Neural progenitor cell (in vitro differentiated cells): ENCODE measurements at regions not wholly inside any gene's neighbourhood (a gene's known extent, or its start where the extent isn't known, plus 50 kb on each side); places are given as distances from the start of the nearest gene placed in this dataset.

Experiments used
- DNase-seq: peaks from one replicate; pipeline ENCODE4 v3.0.0-alpha.2; 2016; ENCODE audit warnings: low spot score
- H2AFZ ChIP-seq: fragments of 200-600 bp; sonication (generic); replicated peaks from 2 replicates; pipeline ENCODE4 v1.6.1; 2016; ENCODE audit warnings: antibody characterized with exemption
- H3F3A ChIP-seq: fragments of 200-600 bp; sonication (generic); 2 replicates; pipeline ENCODE4 v1.6.1; 2016; ENCODE audit warnings: antibody characterized with exemption, low read depth
- H3K27ac ChIP-seq: fragments of 200-600 bp; sonication (generic); 2 replicates; pipeline ENCODE4 v1.5.1; 2016; ENCODE audit warnings: mild to moderate bottlenecking
- H3K27me3 ChIP-seq: fragments of 200-600 bp; sonication (generic); 2 replicates; pipeline ENCODE4 v1.6.1; 2016; ENCODE audit warnings: mild to moderate bottlenecking, moderate library complexity
- H3K36me3 ChIP-seq: fragments of 200-600 bp; sonication (generic); 2 replicates; pipeline ENCODE4 v1.5.1; 2016
- H3K4me1 ChIP-seq: fragments of 200-600 bp; sonication (generic); 2 replicates; pipeline ENCODE4 v1.6.1; 2016; ENCODE audit warnings: mixed run types
- H3K4me2 ChIP-seq: fragments of 200-600 bp; sonication (generic); 2 replicates; pipeline ENCODE4 v1.6.1; 2016
- H3K4me3 ChIP-seq: fragments of 200-600 bp; sonication (generic); 2 replicates; pipeline ENCODE4 v1.5.1; 2016
- H3K79me2 ChIP-seq: fragments of 200-600 bp; sonication (generic); 2 replicates; pipeline ENCODE4 v1.6.1; 2016; ENCODE audit warnings: low read depth
- H3K9ac ChIP-seq: fragments of 200-600 bp; sonication (generic); 2 replicates; pipeline ENCODE4 v1.6.1; 2016
- H3K9me3 ChIP-seq: fragments of 200-600 bp; sonication (generic); 2 replicates; pipeline ENCODE4 v1.5.1; 2016; ENCODE audit warnings: low read depth
- H4K20me1 ChIP-seq: fragments of 200-600 bp; sonication (generic); 2 replicates; pipeline ENCODE4 v1.6.1; 2016; ENCODE audit warnings: low read depth
- H3K27ac Mint-ChIP-seq: 3 replicates; pipeline ENCODE4 v1.8.0; 2021; ENCODE audit warnings: mixed read lengths
- H3K27me3 Mint-ChIP-seq: 2 replicates; pipeline ENCODE4 v1.8.0; 2022; ENCODE audit warnings: low read depth, mild to moderate bottlenecking, inconsistent platforms, moderate library complexity, mixed read lengths; ENCODE audit not compliant: insufficient read depth
- H3K36me3 Mint-ChIP-seq: 3 replicates; pipeline ENCODE4 v1.8.0; 2021; ENCODE audit warnings: mixed read lengths
- H3K4me1 Mint-ChIP-seq: 3 replicates; pipeline ENCODE4 v1.8.0; 2021; ENCODE audit warnings: mixed read lengths
- H3K4me3 Mint-ChIP-seq: 3 replicates; pipeline ENCODE4 v1.8.0; 2021; ENCODE audit warnings: mild to moderate bottlenecking, moderate library complexity, mixed read lengths
- H3K9me3 Mint-ChIP-seq: 3 replicates; pipeline ENCODE4 v1.8.0; 2020; ENCODE audit warnings: mixed read lengths
- CTCF ChIP-seq: fragments of 200-600 bp; sonication (generic); IDR thresholded peaks from 2 replicates; pipeline ENCODE4 v1.5.1; 2017; ENCODE audit warnings: antibody characterized with exemption, mild to moderate bottlenecking
- EZH2 ChIP-seq: fragments of 200-600 bp; sonication (generic); IDR thresholded peaks from 2 replicates; pipeline ENCODE4 v1.6.1; 2017; ENCODE audit warnings: antibody characterized with exemption, mild to moderate bottlenecking, moderate library complexity
- EZH2phosphoT487 ChIP-seq: fragments of 200-600 bp; sonication (generic); IDR thresholded peaks from 2 replicates; pipeline ENCODE4 v1.6.1; 2017; ENCODE audit warnings: antibody characterized with exemption

GRCh38 chr11:15770798-15771414, 585.4 kb downstream of the SOX6 start:
- Histone ChIP-seq H3K4me3 (no peak overlapping the region), H3K27ac (no peak overlapping the region), H3K9ac (no peak overlapping the region), H3K27me3 (no peaks in the 10 kb centered on the region), H4K20me1 (no peaks in the 10 kb centered on the region), H2AFZ (no peak overlapping the region), H3F3A (peaks cover 6% of the 10 kb centered on the region), H3K9me3 (no peaks in the 10 kb centered on the region), H3K4me2 (no peak overlapping the region), H3K36me3 (no peaks in the 10 kb centered on the region), H3K79me2 (no peaks in the 10 kb centered on the region), H3K4me1 (peaks cover 23% of the 10 kb centered on the region)
- Mint-ChIP-seq H3K27me3 (peaks cover 27% of the 10 kb centered on the region), H3K4me1 (peaks cover 39% of the 10 kb centered on the region), H3K9me3 (peaks cover 9% of the 10 kb centered on the region), H3K36me3 (peaks cover 5% of the 10 kb centered on the region), H3K4me3 (peak overlapping the region; percentile 56), H3K27ac (peak overlapping the region; percentile 62)
- DNase-seq = peak; percentile 61
- TF ChIP-seq EZH2phosphoT487 (no peak), CTCF (peak; percentile 74)

- Histone ChIP-seq H3K4me2 (no peak overlapping the region), H3K4me1 (peaks cover 23% of the 10 kb centered on the region), H3K79me2 (no peaks in the 10 kb centered on the region), H4K20me1 (no peaks in the 10 kb centered on the region), H3K9ac (no peak overlapping the region), H3K4me3 (no peak overlapping the region), H3K9me3 (no peaks in the 10 kb centered on the region), H2AFZ (no peak overlapping the region), H3F3A (peaks cover 6% of the 10 kb centered on the region), H3K27ac (no peak overlapping the region), H3K27me3 (no peaks in the 10 kb centered on the region), H3K36me3 (no peaks in the 10 kb centered on the region)
- Mint-ChIP-seq H3K9me3 (peaks cover 2% of the 10 kb centered on the region), H3K4me3 (no peak overlapping the region), H3K36me3 (peaks cover 2% of the 10 kb centered on the region), H3K27me3 (peaks cover 30% of the 10 kb centered on the region), H3K27ac (no peak overlapping the region), H3K4me1 (peaks cover 42% of the 10 kb centered on the region)
- TF ChIP-seq EZH2 (no peak), EZH2phosphoT487 (no peak), CTCF (no peak)
- DNase-seq = no peak
Measured at GRCh38 chr11:15772547-15772946, 583.8 kb downstream of the SOX6 start.

- Histone ChIP-seq H3K36me3 (no peaks in the 10 kb centered on the region), H3K9me3 (no peaks in the 10 kb centered on the region), H3K4me1 (peaks cover 23% of the 10 kb centered on the region), H3K27me3 (no peaks in the 10 kb centered on the region), H2AFZ (no peak overlapping the region), H3K79me2 (no peaks in the 10 kb centered on the region), H3F3A (peaks cover 6% of the 10 kb centered on the region), H3K27ac (no peak overlapping the region), H3K4me2 (no peak overlapping the region), H3K9ac (no peak overlapping the region), H4K20me1 (no peaks in the 10 kb centered on the region), H3K4me3 (no peak overlapping the region)
- peaks cover 2% of the 10 kb centered on the region for H3K36me3 Mint-ChIP-seq
- no peak for TF ChIP-seq EZH2
- DNase-seq = no peak
- H3K4me1 Mint-ChIP-seq = peaks cover 42% of the 10 kb centered on the region
- no peak overlapping the region for H3K4me3 Mint-ChIP-seq
- H3K9me3 Mint-ChIP-seq = peaks cover 1% of the 10 kb centered on the region
- peaks cover 30% of the 10 kb centered on the region for H3K27me3 Mint-ChIP-seq
- H3K27ac Mint-ChIP-seq = no peak overlapping the region
Measured at GRCh38 chr11:15772981-15773380, 583.4 kb downstream of the SOX6 start.

- Mint-ChIP-seq H3K27ac (peak overlapping the region; percentile 4), H3K4me3 (peak overlapping the region; percentile 16), H3K9me3 (no peaks in the 10 kb centered on the region), H3K27me3 (peaks cover 30% of the 10 kb centered on the region), H3K4me1 (peaks cover 42% of the 10 kb centered on the region), H3K36me3 (peaks cover 2% of the 10 kb centered on the region)
- no peak for DNase-seq
- peaks cover 23% of the 10 kb centered on the region for H3K4me1 ChIP-seq
- no peak overlapping the region for H3K4me3 ChIP-seq
- H2AFZ ChIP-seq = no peak overlapping the region
- no peaks in the 10 kb centered on the region for H3K27me3 ChIP-seq
- H3K9me3 ChIP-seq = no peaks in the 10 kb centered on the region
- H3K4me2 ChIP-seq = peak overlapping the region; percentile 24
- H3F3A ChIP-seq = peaks cover 6% of the 10 kb centered on the region
- no peak overlapping the region for H3K9ac ChIP-seq
- H3K27ac ChIP-seq = no peak overlapping the region
- TF ChIP-seq EZH2phosphoT487 (no peak), EZH2 (no peak)
- H3K36me3 ChIP-seq = no peaks in the 10 kb centered on the region
- H3K79me2 ChIP-seq = no peaks in the 10 kb centered on the region
- H4K20me1 ChIP-seq = no peaks in the 10 kb centered on the region
Measured at GRCh38 chr11:15773476-15774387, 582.6 kb downstream of the SOX6 start.
